Peyer's patch (tissue), 4 donors: ENCODE measurements at regions not wholly inside any gene's neighbourhood (a gene's known extent, or its start where the extent isn't known, plus 50 kb on each side); places are given as distances from the start of the nearest gene placed in this dataset.

Experiments
- DNase-seq, 3 donors: peaks; one replicate each; pipeline ENCODE4 v3.0.0-alpha.2; 2017 to 2019
- H3K27ac ChIP-seq, 4 donors: fragments of 200-600 bp; sonication (generic); one replicate each; pipeline ENCODE4 v1.5.1; 2016 to 2019
- H3K27me3 ChIP-seq, 2 donors: fragments of 200-600 bp; sonication (generic); one replicate each; pipeline ENCODE4 v1.5.1; 2019
- H3K36me3 ChIP-seq, 3 donors: fragments of 200-600 bp; sonication (generic); one replicate each; pipeline ENCODE4 v1.5.1; 2016 to 2019
- H3K4me1 ChIP-seq, 4 donors: fragments of 200-600 bp; sonication (generic); one replicate each; pipeline ENCODE4 v1.5.1; 2016 to 2019
- H3K4me3 ChIP-seq, 4 donors: fragments of 200-600 bp; sonication (generic); 1 replicate in 3 of 4; 2 replicates in 1 of 4; pipeline ENCODE4 v1.5.1; 2016 to 2019; ENCODE audit warnings: mild to moderate bottlenecking in 1 of 4
- H3K9me3 ChIP-seq, 4 donors: fragments of 200-600 bp; sonication (generic); one replicate each; pipeline ENCODE4 v1.5.1; 2016 to 2019; ENCODE audit warnings: mild to moderate bottlenecking in 1 of 4
- CTCF ChIP-seq, 6 experiments: fragments of 450-650 bp in 4 of 6; fragments of 200-600 bp in 2 of 6; sonication (generic) in 1 of 6; IDR thresholded peaks; one replicate each; pipeline ENCODE4 v1.5.1; 2017 to 2019; ENCODE audit warnings: antibody characterized with exemption in 6 of 6, mild to moderate bottlenecking in 3 of 6, moderate library complexity in 1 of 6
- POLR2A ChIP-seq, 2 donors: fragments of 450-650 bp; IDR thresholded peaks; one replicate each; pipeline ENCODE4 v1.5.1; 2017; ENCODE audit warnings: antibody characterized with exemption in 2 of 2, mild to moderate bottlenecking in 2 of 2, moderate library complexity in 2 of 2

GRCh38 chr3:194772241-194773000 lies 86.7 kb downstream of the FAM43A start:
- no peaks in the 10 kb centered on the region for H3K36me3 ChIP-seq
- H3K27ac ChIP-seq: no peak overlapping the region
- no peaks in the 10 kb centered on the region for H3K9me3 ChIP-seq
- H3K4me1 ChIP-seq: peaks cover 0 to 4% (median 0%) of the 10 kb centered on the region in 4 donors
- DNase-seq: no peak
- no peaks in the 10 kb centered on the region for H3K27me3 ChIP-seq
- H3K4me3 ChIP-seq: no peak overlapping the region
- no peak for TF ChIP-seq POLR2A (IDR thresholded peaks at IDR 0.05)
- no peak for TF ChIP-seq CTCF (IDR thresholded peaks at IDR 0.05)

- peaks cover 0 to 4% (median 0%) of the 10 kb centered on the region in 4 donors for H3K4me1 ChIP-seq
- no peaks in the 10 kb centered on the region for H3K27me3 ChIP-seq
- TF ChIP-seq CTCF (IDR thresholded peaks at IDR 0.05) (no peak), POLR2A (IDR thresholded peaks at IDR 0.05) (no peak)
- no peak overlapping the region for H3K4me3 ChIP-seq
- peak overlapping the region in 1 of 4 donors; percentile 17 for H3K27ac ChIP-seq
- H3K9me3 ChIP-seq: no peaks in the 10 kb centered on the region
- H3K36me3 ChIP-seq: no peaks in the 10 kb centered on the region
- DNase-seq: peak in 1 of 3 donors; percentile 63
These were observed 87.5 kb downstream of the FAM43A start for GRCh38 chr3:194773216-194773615.

GRCh38 chr3:194773771-194774455 lies 88.2 kb downstream of the FAM43A start:
- Histone ChIP-seq H3K27ac (peak overlapping the region in 1 of 4 donors; percentile 17), H3K4me3 (no peak overlapping the region)
- peak in 1 of 3 donors; percentile 57 for DNase-seq

GRCh38 chr3:194775266-194775665 lies 89.6 kb downstream of the FAM43A start:
- no peaks in the 10 kb centered on the region for H3K4me1 ChIP-seq
- H3K27ac ChIP-seq: no peak overlapping the region
- no peaks in the 10 kb centered on the region for H3K27me3 ChIP-seq
- TF ChIP-seq CTCF (IDR thresholded peaks at IDR 0.05): no peak
- no peak for TF ChIP-seq POLR2A (IDR thresholded peaks at IDR 0.05)
- H3K36me3 ChIP-seq: no peaks in the 10 kb centered on the region
- no peak for DNase-seq
- no peaks in the 10 kb centered on the region for H3K9me3 ChIP-seq
- H3K4me3 ChIP-seq: no peak overlapping the region

More at GRCh38 chr3:194773771-194774455, 88.2 kb downstream of the FAM43A start:
- TF ChIP-seq CTCF (IDR thresholded peaks at IDR 0.05): no peak
- no peak for TF ChIP-seq POLR2A (IDR thresholded peaks at IDR 0.05)
- H3K4me1 ChIP-seq: no peaks in the 10 kb centered on the region
- H3K27me3 ChIP-seq: no peaks in the 10 kb centered on the region
- H3K9me3 ChIP-seq: no peaks in the 10 kb centered on the region
- no peaks in the 10 kb centered on the region for H3K36me3 ChIP-seq

GRCh38 chr3:194775731-194776130 lies 90.0 kb downstream of the FAM43A start:
- TF ChIP-seq POLR2A (IDR thresholded peaks at IDR 0.05) (no peak), CTCF (IDR thresholded peaks at IDR 0.05) (no peak)

More at GRCh38 chr3:194775731-194776130, 90.0 kb downstream of the FAM43A start:
- Histone ChIP-seq H3K9me3 (no peaks in the 10 kb centered on the region), H3K36me3 (no peaks in the 10 kb centered on the region), H3K4me1 (no peaks in the 10 kb centered on the region), H3K27ac (no peak overlapping the region), H3K4me3 (no peak overlapping the region), H3K27me3 (no peaks in the 10 kb centered on the region)
- DNase-seq: no peak
